GM19035 (cell line): ENCODE measurements at regions not wholly inside any gene's neighbourhood (a gene's known extent, or its start where the extent isn't known, plus 50 kb on each side); places are given as distances from the start of the nearest gene placed in this dataset.

Experiments
- ATAC-seq: cut with Tn5 transposase; IDR thresholded peaks from one replicate; pipeline ENCODE4 v1.9.1; 2021; ENCODE audit not compliant: unreplicated experiment

- no peak for ATAC-seq
These were observed 174.3 kb upstream of the SERPINE2 start for GRCh38 chr2:224213396-224213795.

DNA sequence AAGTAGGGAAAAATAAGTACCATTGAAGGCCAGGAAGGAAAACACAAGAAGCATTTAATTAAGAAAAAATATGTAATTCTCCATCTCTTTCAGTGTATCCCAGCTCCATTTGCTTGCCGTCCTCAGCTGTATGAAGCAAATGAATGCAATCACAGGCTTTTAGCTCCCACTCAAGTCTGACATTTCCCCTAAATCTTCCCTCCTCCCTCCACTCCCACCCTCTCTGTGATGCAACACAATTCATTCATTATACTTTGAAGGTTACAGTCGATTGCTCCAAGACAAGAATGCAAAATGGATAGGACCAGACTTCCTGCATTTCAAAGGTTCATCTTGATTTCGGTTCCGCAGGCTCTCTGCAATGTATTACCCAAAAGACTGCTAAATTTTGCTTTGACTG is 172.7 kb upstream of the SERPINE2 start:
- no peak for ATAC-seq

DNA sequence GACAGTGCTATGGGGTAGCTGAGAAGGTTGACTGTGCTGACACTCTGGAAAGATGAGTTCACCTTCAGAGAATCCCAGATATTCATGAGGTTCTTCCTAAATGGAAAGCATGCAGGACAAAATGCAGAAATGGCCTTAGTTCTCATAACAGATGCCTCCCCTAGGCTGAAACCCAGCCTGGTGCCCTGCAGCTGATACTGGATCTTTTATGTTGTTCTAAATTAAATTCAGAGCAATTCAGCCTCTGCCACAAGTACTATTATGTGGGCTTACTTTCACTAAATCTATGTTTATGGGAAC is 172.0 kb upstream of the SERPINE2 start:
- ATAC-seq = no peak

DNA sequence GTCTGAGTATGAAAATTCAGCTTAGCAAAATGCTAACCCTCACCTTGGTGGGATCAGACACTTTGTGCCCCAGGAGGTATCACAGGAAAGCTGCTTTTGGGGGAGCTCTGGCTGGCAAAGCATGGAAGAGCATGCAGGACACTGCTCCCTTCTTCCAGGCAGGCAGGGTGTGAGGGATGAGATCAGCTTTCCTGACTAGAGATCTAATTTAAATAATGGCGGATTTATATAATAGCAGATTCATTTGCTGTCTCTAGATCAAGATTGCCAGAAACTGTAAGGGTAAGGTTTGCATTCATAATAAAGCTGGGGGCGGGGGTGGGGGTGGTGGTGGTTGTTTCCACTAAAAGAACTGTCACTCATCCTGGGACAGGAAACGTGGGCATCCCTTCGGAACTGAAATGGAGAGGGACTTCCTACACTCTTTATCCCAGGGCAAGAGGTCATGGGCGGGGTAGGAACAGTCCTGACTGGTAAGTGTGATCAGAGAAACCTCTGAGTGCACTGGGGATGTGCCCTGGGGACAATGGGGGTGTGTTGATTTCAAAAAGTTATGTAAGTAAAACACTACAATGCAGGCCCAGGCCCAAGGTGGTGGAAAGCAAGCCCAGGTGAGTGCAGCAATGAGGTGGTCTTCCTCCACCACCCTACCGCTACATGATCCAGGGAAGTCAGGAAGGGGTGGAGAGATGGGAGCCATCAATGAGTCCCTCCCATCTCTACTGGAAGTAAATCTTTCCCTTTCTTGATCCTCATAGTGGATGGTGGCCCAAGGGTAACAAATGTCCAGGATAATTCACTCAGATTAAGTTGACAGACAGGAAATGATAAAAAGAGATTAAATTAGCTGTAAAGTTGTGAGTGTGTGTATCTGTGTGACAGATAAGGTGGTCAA is 171.4 kb upstream of the SERPINE2 start:
- no peak for ATAC-seq

DNA sequence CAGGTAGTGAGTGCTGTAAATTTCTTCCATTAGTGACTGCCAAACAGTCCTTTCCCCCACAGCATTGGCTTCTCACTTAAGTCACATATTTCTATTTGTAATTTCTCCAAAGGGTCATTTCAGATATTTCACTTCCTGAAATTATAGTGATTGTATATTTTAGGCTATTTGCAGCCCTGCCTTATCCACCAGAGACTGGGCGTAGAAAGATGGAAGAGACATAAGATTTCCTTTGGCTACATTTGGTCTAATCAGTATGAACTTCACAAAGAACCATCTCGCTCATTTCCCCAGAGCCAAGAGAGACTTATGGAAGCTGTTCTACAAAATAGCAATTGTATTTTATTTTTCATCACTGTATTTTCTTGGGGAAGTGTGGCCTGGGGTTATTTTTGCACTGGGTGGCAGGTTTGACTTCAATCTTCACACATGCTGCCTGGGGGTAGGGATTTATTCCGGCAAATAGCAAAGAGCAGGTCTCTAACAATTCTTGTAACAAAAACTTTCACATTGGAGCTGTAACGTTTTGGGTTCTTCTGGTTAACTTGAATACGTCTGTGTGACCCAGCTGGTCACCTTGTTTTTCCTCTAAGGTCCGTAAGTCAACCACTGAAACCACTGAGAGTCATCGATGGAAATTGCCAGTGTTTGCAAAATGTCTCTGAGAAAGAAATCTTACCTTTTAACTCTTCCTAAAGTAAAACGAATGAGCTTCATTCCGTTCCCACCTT is 170.6 kb upstream of the SERPINE2 start:
- no peak for ATAC-seq

- ATAC-seq = no peak
These were observed 169.4 kb upstream of the SERPINE2 start for GRCh38 chr2:224208443-224208842.

GRCh38 chr2:224208007-224208406 is 168.9 kb upstream of the SERPINE2 start:
- no peak for ATAC-seq

- ATAC-seq = no peak
These were observed 167.7 kb upstream of the SERPINE2 start for GRCh38 chr2:224206816-224207215.

DNA sequence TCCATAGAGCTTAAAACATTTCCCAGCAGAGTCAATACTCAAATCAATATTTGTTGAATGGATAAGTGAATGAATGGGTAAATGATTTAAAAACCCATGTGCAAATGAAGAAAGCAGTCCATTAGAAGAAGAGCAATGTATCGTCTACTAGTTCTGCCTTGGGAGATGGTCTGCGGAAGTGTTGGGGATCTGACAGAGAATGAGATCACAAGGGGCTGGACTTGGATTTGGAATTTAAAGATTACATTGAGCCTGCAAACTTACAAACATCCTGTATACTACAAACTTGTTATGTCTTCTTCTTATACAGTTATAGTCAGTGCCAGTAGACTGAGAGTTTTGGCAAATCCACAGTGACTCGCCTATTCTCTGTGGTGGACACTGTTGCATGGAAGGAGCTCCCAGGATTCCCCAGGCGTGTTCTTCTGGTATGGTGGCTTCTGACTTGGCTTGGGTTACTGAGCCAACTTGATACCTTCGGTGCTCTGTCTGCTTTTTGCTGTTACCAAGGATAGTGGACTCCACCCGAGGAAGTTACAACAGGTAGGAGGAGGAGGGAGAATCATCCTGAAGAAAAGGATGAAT is 163.3 kb upstream of the SERPINE2 start:
- no peak for ATAC-seq

DNA sequence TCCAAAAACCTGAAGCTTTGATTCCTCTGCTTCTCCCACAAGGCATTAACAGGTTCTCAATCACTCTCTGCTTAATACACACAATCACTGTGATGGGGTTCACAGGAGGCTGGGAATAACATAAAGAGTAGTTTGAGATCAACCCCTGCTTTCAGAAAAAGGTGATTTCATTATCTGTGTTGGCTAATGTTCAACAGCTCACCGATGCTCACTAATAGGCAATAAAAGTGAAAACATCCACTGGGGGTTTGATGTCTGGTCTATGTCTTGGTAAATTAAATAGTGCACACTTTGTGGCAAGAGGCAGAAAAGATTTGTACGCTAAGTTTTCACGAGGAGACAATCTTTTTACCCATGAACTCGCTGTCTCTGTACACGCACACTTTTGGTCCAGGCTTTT is 159.3 kb upstream of the SERPINE2 start:
- ATAC-seq = no peak

DNA sequence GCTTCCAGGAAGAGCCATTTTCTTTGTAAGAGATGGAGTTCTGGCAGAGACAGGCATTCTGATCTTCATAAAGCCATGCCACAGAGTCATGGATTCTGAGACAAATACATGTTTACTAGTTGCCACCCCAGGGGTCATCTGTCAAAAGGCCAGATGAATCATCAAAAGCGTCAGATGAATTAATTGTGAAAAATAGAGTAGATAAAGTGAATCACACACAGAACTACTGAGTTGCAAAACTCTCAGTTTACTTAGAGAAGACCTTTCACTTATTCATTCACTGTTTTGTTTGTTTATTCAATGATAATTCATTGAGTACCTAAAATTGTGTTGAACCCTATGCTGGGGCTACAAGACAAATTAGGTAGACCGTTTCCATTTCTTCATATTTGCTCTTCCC is 157.7 kb upstream of the SERPINE2 start:
- ATAC-seq = no peak

GRCh38 chr2:224195925-224196571 is 157.0 kb upstream of the SERPINE2 start:
- no peak for ATAC-seq

GRCh38 chr2:224194161-224194560 is 155.1 kb upstream of the SERPINE2 start:
- no peak for ATAC-seq

GRCh38 chr2:224191465-224191864 is 152.4 kb upstream of the SERPINE2 start:
- ATAC-seq = no peak

- no peak for ATAC-seq
These were observed 151.8 kb upstream of the SERPINE2 start for GRCh38 chr2:224190936-224191270.

GRCh38 chr2:224190234-224190935 is 151.3 kb upstream of the SERPINE2 start:
- no peak for ATAC-seq

- no peak for ATAC-seq
These were observed 148.1 kb upstream of the SERPINE2 start for GRCh38 chr2:224187220-224187619.

- ATAC-seq = no peak
These were observed 146.0 kb upstream of the SERPINE2 start for GRCh38 chr2:224185023-224185601.

- no peak for ATAC-seq
These were observed 144.0 kb upstream of the SERPINE2 start for GRCh38 chr2:224183086-224183485.

DNA sequence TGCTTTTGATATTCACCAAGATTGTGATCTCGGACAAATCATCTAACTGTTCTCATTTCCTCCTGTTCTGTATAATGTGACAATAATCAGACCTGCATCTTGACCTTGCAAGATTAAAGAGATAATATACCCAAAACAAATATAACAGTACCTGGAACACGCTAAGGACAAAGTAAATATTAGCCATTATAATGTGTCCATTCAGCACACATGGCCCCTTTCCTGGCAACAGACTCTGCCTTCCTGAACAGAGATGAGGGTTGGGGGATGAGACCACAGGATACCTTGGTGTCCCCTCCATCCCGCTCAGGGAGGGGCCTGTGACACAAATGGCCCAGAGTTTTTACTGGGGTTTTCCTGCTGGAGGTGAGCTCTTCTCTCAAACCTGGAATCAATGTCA is 143.4 kb upstream of the SERPINE2 start:
- ATAC-seq = no peak
